Stimulated activated CD8-positive, alpha-beta memory T cell treated with anti-CD3 and anti-CD28 coated beads, Interleukin-4, amount 100 ng/mL, for 24 hours (primary cell): ENCODE measurements at regions not wholly inside any gene's neighbourhood (a gene's known extent, or its start where the extent isn't known, plus 50 kb on each side); places are given as distances from the start of the nearest gene placed in this dataset.

ENCODE experiments used
- DNase-seq: peaks from one replicate; pipeline ENCODE4 v3.0.0-alpha.2; 2020; ENCODE audit warnings: low read depth

GRCh38 chr17:33514369-33514768 is 221.3 kb upstream of the ASIC2 start:
- DNase-seq = no peak

- DNase-seq = no peak
Measured at GRCh38 chr17:33515974-33516373, 222.9 kb upstream of the ASIC2 start.

DNA sequence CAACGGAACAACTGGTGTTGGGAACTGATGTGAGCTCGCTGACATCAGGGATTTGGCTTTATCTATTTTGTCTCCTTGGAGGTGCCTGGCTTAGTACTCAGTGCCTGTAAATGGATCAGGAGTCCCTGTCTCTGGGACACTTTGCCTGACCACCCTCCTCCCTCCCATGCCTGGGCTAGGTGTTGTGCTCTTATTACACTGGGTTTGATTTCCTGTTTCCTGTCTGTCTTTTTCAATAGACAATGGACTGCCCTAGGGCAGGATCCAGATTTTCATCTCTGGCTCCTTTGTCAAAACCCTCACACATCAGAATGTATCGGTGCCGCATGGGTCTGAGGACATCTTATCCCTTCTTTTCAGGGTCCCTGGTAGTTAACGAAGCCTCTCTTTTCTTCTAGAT is 223.6 kb upstream of the ASIC2 start:
- DNase-seq = no peak

DNA sequence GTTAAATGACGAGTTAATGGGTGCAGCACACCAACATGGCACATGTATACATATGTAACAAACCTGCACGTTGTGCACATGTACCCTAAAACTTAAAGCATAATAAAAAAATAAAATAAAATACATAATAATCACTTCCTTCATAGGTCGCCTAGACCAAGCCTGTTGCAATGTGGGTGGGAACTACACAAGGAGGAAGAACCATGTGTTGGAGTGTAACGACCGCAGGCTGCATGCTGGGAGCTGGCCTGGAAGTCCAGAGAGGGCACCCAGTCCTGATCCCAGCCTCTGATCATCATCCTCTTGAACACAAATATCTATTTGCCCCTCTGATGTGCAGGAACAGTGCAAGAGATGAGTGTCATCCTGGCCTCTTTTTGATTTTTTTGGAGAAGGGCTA is 224.7 kb upstream of the ASIC2 start:
- no peak for DNase-seq

- no peak for DNase-seq
Measured at GRCh38 chr17:33519692-33520091, 226.6 kb upstream of the ASIC2 start.

- DNase-seq = peak; percentile 12
Measured at GRCh38 chr17:33520426-33521330, 227.6 kb upstream of the ASIC2 start.

- DNase-seq = no peak
Measured at GRCh38 chr17:33521784-33522183, 228.7 kb upstream of the ASIC2 start.

DNA sequence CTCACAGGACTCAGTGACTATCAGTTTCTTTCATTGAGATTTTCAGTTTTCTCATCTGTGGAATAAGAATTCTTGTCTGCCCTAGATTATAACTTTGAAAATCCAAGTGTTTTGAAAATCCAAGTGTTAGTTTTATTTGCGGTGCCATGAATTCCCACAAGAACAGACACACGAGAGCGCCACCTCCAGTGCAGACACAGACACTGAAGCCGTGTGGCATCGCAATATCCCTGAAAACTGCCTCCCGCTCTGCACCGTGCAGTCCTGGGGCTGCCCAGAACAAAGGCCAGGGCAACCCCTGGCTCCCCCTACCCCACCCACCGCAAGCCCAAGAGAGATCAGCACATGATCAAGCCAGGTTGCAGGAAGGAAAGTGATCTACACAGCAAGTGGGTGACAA is 229.5 kb upstream of the ASIC2 start:
- no peak for DNase-seq

DNA sequence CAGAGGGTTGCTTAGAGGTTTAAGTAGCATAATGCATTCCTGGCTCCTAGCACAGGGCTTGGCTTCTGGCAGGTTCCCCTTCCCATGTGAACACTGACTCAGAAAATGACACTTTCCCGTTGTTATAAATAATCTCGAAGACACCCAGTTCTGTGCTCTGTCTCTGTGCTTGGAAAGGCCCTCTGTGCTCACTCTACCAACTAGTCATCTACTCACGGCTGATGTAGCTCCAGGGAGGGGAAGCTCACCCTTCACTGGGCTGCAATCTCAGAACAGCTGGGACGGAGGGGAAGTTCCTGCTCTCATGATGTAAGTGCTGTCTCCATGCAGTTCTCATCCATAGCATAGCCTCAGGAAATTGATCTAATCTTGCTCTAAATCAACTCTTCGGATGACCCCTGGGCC is 230.5 kb upstream of the ASIC2 start:
- no peak for DNase-seq

DNA sequence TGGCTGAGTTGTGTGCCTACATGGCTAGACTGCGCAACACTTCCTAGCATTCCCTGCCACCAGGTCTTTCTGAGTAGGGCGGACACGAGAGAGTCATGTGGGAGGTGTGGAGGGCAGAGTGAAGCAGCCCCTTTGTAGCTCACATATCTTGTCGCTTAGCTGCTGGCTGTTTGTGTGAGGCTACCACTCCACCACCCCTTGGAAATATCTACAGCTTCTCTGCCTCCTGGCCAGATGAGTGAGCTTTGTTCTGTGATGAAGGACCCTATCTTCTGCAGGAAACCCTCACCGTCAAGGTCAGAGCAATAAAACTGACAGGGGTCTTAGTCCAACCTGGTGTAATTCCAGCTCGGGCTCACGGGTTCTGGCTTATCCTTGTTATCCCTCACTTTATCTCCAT is 232.1 kb upstream of the ASIC2 start:
- no peak for DNase-seq

GRCh38 chr17:33526717-33527116 is 233.6 kb upstream of the ASIC2 start:
- no peak for DNase-seq

GRCh38 chr17:33527290-33527689 is 234.2 kb upstream of the ASIC2 start:
- DNase-seq = no peak

GRCh38 chr17:33528846-33529245 is 235.8 kb upstream of the ASIC2 start:
- DNase-seq = no peak

DNA sequence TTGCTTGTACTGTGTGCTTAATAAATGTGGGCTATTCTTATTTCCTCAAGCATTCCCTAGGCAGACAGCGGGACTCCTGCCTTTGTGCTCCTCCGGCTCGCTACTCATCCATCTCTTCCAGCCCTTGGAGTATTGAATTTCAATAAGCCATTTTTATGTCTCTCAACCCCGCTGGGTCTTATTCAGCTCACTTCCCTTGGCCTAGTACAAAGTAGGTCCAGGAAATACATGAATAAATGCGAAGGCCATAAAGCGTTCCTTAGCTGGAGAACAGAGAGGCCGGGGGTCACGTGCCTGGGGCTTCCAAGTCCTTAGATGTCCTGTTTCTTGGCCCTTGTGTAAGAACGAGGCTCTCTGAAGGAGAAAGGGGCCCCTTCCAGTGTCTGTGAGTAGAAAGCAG is 236.7 kb upstream of the ASIC2 start:
- no peak for DNase-seq

- no peak for DNase-seq
Measured at GRCh38 chr17:33531311-33531710, 238.2 kb upstream of the ASIC2 start.

GRCh38 chr17:33534087-33534486 is 241.0 kb upstream of the ASIC2 start:
- no peak for DNase-seq

DNA sequence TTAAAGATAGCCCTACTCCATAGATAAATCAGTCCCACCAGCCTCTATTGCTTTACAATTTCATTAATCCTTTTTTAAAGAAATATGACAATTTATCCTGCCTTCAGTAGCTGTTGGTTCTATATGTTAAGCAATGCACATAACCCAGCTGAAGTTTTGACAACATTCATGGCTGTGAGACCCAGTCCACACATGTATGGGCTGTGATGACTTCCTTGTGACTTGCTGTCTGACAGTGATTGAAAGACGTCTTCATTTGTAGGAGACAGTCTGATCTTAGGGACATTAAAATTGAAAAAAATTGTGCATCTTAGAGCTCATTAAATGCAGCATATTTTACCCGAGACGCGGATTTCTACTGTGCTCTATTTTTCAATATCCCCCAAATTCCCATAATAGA is 252.0 kb upstream of the ASIC2 start:
- DNase-seq = no peak

- DNase-seq = no peak
Measured at GRCh38 chr17:33550261-33550660, 257.2 kb upstream of the ASIC2 start.

- no peak for DNase-seq
Measured at GRCh38 chr17:33551075-33551474, 258.0 kb upstream of the ASIC2 start.

DNA sequence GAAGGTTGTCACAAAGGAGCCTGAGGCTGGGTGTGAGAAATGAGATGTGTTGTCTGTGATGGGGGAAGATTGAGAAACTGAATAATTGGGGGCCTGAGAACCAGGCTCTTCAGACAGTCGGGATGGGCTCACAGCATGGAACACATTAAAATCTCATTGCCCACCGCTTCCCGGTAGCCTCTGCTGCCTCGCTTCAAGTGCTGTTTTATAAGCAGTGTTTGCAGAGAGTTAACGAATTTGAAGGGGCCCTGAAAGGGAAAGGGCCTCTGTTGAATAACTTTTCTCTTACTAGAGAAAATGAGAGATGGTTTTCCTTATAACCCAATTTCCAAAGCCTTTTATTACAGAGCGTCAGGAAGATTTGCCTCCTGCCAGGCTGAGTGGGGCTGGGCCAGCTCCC is 258.8 kb upstream of the ASIC2 start:
- DNase-seq = no peak

DNA sequence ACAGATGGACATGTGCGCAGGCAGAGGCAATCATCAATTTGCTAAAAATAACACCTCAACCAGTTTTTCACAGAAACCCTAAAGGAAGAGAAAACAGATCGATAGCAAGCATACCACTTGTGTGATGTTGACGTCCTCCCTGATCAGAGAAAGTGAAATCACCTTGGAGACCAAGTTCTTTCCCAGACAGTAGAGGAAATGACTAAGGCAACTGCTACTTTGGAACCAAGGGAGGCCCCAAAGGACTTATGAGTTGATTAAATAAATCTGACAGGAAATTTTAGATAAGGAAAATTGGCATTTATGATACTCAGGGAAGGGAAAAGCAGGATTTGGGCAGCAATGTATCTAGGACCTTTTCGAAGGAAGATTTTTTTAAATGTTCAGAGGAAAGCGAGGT is 267.1 kb upstream of the ASIC2 start:
- DNase-seq = no peak

DNA sequence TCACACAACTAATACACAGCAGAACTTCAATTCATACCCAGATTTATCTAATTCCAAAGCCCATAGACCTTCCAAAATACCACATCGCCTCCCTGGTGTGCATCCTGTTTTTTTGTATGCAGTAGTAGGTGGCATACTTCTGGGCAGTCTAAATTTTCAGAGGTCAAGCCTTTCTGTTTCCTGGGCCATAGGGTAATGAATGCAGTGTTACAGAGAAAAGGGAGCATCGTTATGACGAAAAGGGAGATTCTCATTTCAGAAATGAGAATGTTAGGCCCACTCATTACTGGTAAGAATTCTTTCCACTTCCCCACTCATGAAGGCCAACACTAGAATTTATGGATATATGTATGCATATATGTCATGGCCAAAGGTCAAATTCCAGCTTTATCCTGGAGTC is 267.8 kb upstream of the ASIC2 start:
- no peak for DNase-seq

GRCh38 chr17:33561569-33562334 is 268.7 kb upstream of the ASIC2 start:
- no peak for DNase-seq
